GM10266 (cell line): ENCODE measurements at regions not wholly inside any gene's neighbourhood (a gene's known extent, or its start where the extent isn't known, plus 50 kb on each side); places are given as distances from the start of the nearest gene placed in this dataset.

Source experiments
- DNase-seq: peaks from one replicate; pipeline ENCODE4 v3.0.0; 2012; ENCODE audit errors: extremely low spot score
- TF ChIP-seq, protein P1 (sequence below): IDR thresholded peaks from 2 replicates; pipeline ENCODE4 v1.5.1; 2012; ENCODE audit warnings: mild to moderate bottlenecking, low read depth; ENCODE audit not compliant: control insufficient read depth, insufficient read depth; ENCODE audit errors: missing control alignments

- DNase-seq, result no peak
- TF ChIP-seq, protein P1, sequence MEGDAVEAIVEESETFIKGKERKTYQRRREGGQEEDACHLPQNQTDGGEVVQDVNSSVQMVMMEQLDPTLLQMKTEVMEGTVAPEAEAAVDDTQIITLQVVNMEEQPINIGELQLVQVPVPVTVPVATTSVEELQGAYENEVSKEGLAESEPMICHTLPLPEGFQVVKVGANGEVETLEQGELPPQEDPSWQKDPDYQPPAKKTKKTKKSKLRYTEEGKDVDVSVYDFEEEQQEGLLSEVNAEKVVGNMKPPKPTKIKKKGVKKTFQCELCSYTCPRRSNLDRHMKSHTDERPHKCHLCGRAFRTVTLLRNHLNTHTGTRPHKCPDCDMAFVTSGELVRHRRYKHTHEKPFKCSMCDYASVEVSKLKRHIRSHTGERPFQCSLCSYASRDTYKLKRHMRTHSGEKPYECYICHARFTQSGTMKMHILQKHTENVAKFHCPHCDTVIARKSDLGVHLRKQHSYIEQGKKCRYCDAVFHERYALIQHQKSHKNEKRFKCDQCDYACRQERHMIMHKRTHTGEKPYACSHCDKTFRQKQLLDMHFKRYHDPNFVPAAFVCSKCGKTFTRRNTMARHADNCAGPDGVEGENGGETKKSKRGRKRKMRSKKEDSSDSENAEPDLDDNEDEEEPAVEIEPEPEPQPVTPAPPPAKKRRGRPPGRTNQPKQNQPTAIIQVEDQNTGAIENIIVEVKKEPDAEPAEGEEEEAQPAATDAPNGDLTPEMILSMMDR, result no peak
Measured at GRCh38 chr4:134888156-134888555, 686.6 kb upstream of the PABPC4L start.

- DNase-seq, result no peak
- TF ChIP-seq, protein P1, result no peak
Measured at GRCh38 chr4:134885436-134885835, 683.8 kb upstream of the PABPC4L start.

DNA sequence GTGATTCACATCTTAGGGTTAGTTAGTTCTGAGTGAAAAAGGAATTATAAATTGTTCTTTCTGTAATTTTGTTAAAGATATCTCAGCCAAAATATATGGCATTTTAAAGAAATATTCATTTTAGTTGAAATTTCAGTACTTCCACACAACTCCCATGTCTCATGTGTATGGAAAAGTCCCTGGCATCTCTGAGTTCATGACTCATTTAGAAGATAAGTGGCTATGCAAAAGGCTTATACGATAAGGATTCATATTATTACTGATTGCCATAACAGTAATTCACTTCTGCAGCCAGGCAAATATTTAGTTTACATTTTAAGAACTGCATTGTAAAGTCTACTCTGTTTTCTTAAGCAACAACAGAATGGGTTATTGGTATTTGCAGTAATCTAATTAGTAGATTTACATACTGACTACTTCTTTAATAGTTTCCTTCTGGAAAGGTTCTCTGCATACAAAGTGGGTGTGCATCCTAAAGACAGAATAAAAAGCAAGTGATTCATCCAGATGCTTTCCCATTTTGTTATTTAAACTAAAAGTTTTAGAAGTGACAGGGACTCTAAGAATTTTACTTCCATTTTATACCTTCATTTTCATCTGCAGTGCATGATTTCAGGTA is 682.4 kb upstream of the PABPC4L start:
- DNase-seq, result no peak
- TF ChIP-seq, protein P1, result no peak

- TF ChIP-seq, protein P1, result no peak
Measured at GRCh38 chr4:134879019-134879418, 677.4 kb upstream of the PABPC4L start.

GRCh38 chr4:134867027-134867426 is 665.4 kb upstream of the PABPC4L start:
- DNase-seq, result no peak
- TF ChIP-seq, protein P1, result no peak

More at GRCh38 chr4:134879019-134879418, 677.4 kb upstream of the PABPC4L start:
- DNase-seq, result no peak

DNA sequence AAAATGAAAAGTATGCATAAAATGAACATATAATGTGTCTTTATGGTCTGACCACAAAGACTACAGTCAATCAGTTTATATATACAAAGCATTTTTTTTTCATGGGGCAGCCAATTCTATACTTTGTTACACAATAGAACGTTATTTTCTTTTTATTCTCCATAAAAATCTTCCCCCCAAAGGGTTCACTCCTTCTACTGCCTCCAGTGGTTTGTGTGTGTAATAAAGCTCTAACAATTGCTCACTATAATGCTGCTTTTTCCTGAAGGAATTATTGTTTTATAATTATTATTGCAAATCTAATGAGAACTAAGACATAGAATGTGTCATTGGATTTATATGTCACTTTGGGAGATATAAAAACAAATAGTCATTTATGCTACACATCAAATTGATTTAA is 664.1 kb upstream of the PABPC4L start:
- DNase-seq, result no peak
- TF ChIP-seq, protein P1, result no peak

GRCh38 chr4:134862116-134862515 is 660.5 kb upstream of the PABPC4L start:
- no peak for DNase-seq
- TF ChIP-seq, protein P1, result no peak
